Esophagus squamous epithelium (tissue), 4 donors: ENCODE measurements at regions not wholly inside any gene's neighbourhood (a gene's known extent, or its start where the extent isn't known, plus 50 kb on each side); places are given as distances from the start of the nearest gene placed in this dataset.

Source experiments
- CTCF ChIP-seq, 6 experiments: fragments of 450-650 bp in 4 of 6; fragments of 200-600 bp in 2 of 6; sonication (generic) in 2 of 6; IDR thresholded peaks; one replicate each; pipeline ENCODE4 v1.5.1; 2016 to 2019; ENCODE audit warnings: antibody characterized with exemption in 6 of 6, mild to moderate bottlenecking in 4 of 6, moderate library complexity in 4 of 6
- POLR2A ChIP-seq, 4 donors: fragments of 450-650 bp; IDR thresholded peaks; one replicate each; pipeline ENCODE4 v1.6.1; 2017; ENCODE audit warnings: antibody characterized with exemption in 4 of 4, mild to moderate bottlenecking in 4 of 4, moderate library complexity in 3 of 4

DNA sequence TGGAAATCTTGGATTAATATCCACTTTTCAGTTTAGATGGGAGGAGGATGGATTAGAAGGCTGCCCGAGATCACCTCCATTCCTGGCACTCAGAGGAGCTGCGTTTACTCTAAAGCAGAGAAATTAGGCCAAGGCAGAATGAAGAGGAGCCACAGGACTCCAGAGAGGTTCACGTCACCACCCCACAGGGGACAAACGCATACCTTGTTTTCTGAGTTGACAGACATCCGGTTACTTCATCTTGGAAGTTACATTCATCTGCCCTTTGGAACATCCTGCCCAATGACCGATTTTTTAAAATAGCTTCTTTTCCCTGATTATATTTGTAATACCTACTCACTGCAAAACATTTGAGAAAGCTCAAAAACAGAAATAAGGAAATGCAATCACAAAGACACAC lies 220.0 kb downstream of the SOX9 start:
- TF ChIP-seq CTCF (IDR thresholded peaks at IDR 0.05) = no peak
- no peak for TF ChIP-seq POLR2A (IDR thresholded peaks at IDR 0.05)
